ENCODE measurements at regions not wholly inside any gene's neighbourhood (a gene's known extent, or its start where the extent isn't known, plus 50 kb on each side); places are given as distances from the start of the nearest gene placed in this dataset.

GRCh38 chr10:84935772-84936171 is 607.4 kb downstream of the CCSER2 start:
- no peak for TF ChIP-seq CTCF (IDR thresholded peaks at IDR 0.05)
- no peak for TF ChIP-seq POLR2A (IDR thresholded peaks at IDR 0.05)
- TF ChIP-seq EP300 (IDR thresholded peaks at IDR 0.05), result no peak

Data from gastroesophageal sphincter (tissue), 3 donors.